Iris pigment epithelial cell (primary cell): ENCODE measurements at regions not wholly inside any gene's neighbourhood (a gene's known extent, or its start where the extent isn't known, plus 50 kb on each side); places are given as distances from the start of the nearest gene placed in this dataset.

Experiments
- DNase-seq: peaks from one replicate; pipeline ENCODE4 v3.0.0-alpha.2; 2011; ENCODE audit warnings: low read depth

GRCh38 chr3:64837986-64838735, 150.4 kb upstream of the ADAMTS9 start:
- no peak for DNase-seq

- DNase-seq = no peak
These were observed 149.4 kb upstream of the ADAMTS9 start for GRCh38 chr3:64837126-64837738.

GRCh38 chr3:64836097-64836496, 148.3 kb upstream of the ADAMTS9 start:
- no peak for DNase-seq

GRCh38 chr3:64832098-64832497, 144.3 kb upstream of the ADAMTS9 start:
- DNase-seq = no peak

- DNase-seq = no peak
These were observed 142.9 kb upstream of the ADAMTS9 start for GRCh38 chr3:64830681-64831080.

GRCh38 chr3:64829331-64829730, 141.5 kb upstream of the ADAMTS9 start:
- no peak for DNase-seq

GRCh38 chr3:64828276-64828675, 140.5 kb upstream of the ADAMTS9 start:
- DNase-seq = peak; percentile 2

- DNase-seq = no peak
These were observed 139.6 kb upstream of the ADAMTS9 start for GRCh38 chr3:64827431-64827830.

GRCh38 chr3:64827019-64827418, 139.2 kb upstream of the ADAMTS9 start:
- no peak for DNase-seq

- DNase-seq = no peak
These were observed 137.8 kb upstream of the ADAMTS9 start for GRCh38 chr3:64825404-64826120.

- peak; percentile 65 for DNase-seq
These were observed 136.7 kb upstream of the ADAMTS9 start for GRCh38 chr3:64824394-64824909.

- no peak for DNase-seq
These were observed 130.4 kb upstream of the ADAMTS9 start for GRCh38 chr3:64818196-64818595.

- DNase-seq = no peak
These were observed 128.6 kb upstream of the ADAMTS9 start for GRCh38 chr3:64816355-64816754.

- DNase-seq = no peak
These were observed 128.0 kb upstream of the ADAMTS9 start for GRCh38 chr3:64815789-64816188.

- peak; percentile 18 for DNase-seq
These were observed 127.4 kb upstream of the ADAMTS9 start for GRCh38 chr3:64815195-64815631.

GRCh38 chr3:64814351-64814750, 126.6 kb upstream of the ADAMTS9 start:
- no peak for DNase-seq

- DNase-seq = no peak
These were observed 125.5 kb upstream of the ADAMTS9 start for GRCh38 chr3:64813326-64813725.

GRCh38 chr3:64809086-64809485, 121.3 kb upstream of the ADAMTS9 start:
- DNase-seq = no peak

GRCh38 chr3:64808061-64808460, 120.3 kb upstream of the ADAMTS9 start:
- DNase-seq = no peak

- no peak for DNase-seq
These were observed 119.1 kb upstream of the ADAMTS9 start for GRCh38 chr3:64806668-64807605.

- no peak for DNase-seq
These were observed 118.2 kb upstream of the ADAMTS9 start for GRCh38 chr3:64805978-64806377.

- DNase-seq = no peak
These were observed 117.4 kb upstream of the ADAMTS9 start for GRCh38 chr3:64805248-64805647.
